KMS-11 (cell line): ENCODE measurements at regions not wholly inside any gene's neighbourhood (a gene's known extent, or its start where the extent isn't known, plus 50 kb on each side); places are given as distances from the start of the nearest gene placed in this dataset.

Experiments
- H2AFZ ChIP-seq: fragments of 200-600 bp; sonication (generic); 2 replicates; pipeline ENCODE4 v1.6.1; 2016; ENCODE audit warnings: antibody characterized with exemption, mixed run types, low read depth
- H3K27ac ChIP-seq: fragments of 200-600 bp; sonication (generic); 2 replicates; pipeline ENCODE4 v1.6.1; 2016; ENCODE audit warnings: mild to moderate bottlenecking, mixed run types
- H3K27me3 ChIP-seq: fragments of 200-600 bp; sonication (generic); 2 replicates; pipeline ENCODE4 v1.6.1; 2017; ENCODE audit warnings: mild to moderate bottlenecking, low read depth, mixed run types, moderate library complexity; ENCODE audit not compliant: insufficient read depth
- H3K36me3 ChIP-seq: fragments of 200-600 bp; sonication (generic); 2 replicates; pipeline ENCODE4 v1.6.1; 2017; ENCODE audit warnings: mild to moderate bottlenecking, mixed run types; ENCODE audit not compliant: insufficient read depth
- H3K4me1 ChIP-seq: fragments of 200-600 bp; sonication (generic); 2 replicates; pipeline ENCODE4 v1.6.1; 2016; ENCODE audit warnings: mild to moderate bottlenecking, low read depth, mixed run types; ENCODE audit not compliant: poor library complexity, severe bottlenecking
- H3K4me2 ChIP-seq: fragments of 200-600 bp; sonication (generic); 2 replicates; pipeline ENCODE4 v1.7.0; 2016; ENCODE audit warnings: mild to moderate bottlenecking, mixed run types
- H3K4me3 ChIP-seq: fragments of 200-600 bp; sonication (generic); IDR thresholded peaks from 2 replicates; pipeline ENCODE4 v1.6.1; 2017; ENCODE audit warnings: low read depth, low read length, mixed read lengths; ENCODE audit not compliant: insufficient read depth
- H3K79me2 ChIP-seq: fragments of 200-600 bp; sonication (generic); 2 replicates; pipeline ENCODE4 v1.6.1; 2016; ENCODE audit warnings: low read depth, mixed run types; ENCODE audit not compliant: insufficient read depth
- H3K9ac ChIP-seq: fragments of 200-600 bp; sonication (generic); 2 replicates; pipeline ENCODE4 v1.6.1; 2016; ENCODE audit warnings: mild to moderate bottlenecking, mixed run types
- H4K20me1 ChIP-seq: fragments of 200-600 bp; sonication (generic); 2 replicates; pipeline ENCODE4 v1.6.1; 2016; ENCODE audit warnings: mild to moderate bottlenecking, mixed run types; ENCODE audit not compliant: insufficient read depth
- CTCF ChIP-seq: fragments of 200-600 bp; sonication (generic); conservative IDR thresholded peaks from 2 replicates; pipeline ENCODE4 v1.6.1; 2017; ENCODE audit warnings: low read depth, mild to moderate bottlenecking, antibody characterized with exemption, low read length, moderate library complexity, mixed read lengths

DNA sequence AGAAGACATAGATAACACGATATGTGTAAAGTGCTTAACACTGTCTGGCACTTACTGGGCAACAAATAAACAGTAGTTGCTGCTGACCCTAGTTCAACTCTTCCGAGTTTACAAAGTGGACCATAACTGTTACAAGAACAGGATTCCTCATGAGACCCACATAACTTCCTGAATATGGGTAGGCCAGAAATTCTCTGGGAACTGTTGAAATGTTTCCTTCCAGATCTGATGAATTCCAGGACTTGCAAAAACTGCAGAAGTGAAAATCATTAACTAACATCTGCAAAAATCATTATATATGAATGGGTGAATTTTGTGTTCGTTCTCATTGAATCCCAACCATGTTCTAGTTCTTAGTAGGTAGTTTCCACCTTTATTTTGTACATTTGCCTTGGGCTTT lies 181.7 kb upstream of the MME start:
- Histone ChIP-seq H3K27ac (no peak overlapping the region), H3K4me1 (no peaks in the 10 kb centered on the region), H3K27me3 (no peaks in the 10 kb centered on the region), H4K20me1 (no peaks in the 10 kb centered on the region), H3K79me2 (no peaks in the 10 kb centered on the region), H3K36me3 (no peaks in the 10 kb centered on the region), H3K4me3 (no peak overlapping the region), H3K4me2 (no peak overlapping the region), H3K9ac (no peak overlapping the region), H2AFZ (no peak overlapping the region)
- TF ChIP-seq CTCF, result no peak

- Histone ChIP-seq H2AFZ (no peak overlapping the region), H3K4me1 (no peaks in the 10 kb centered on the region), H3K27ac (no peak overlapping the region), H3K4me3 (no peak overlapping the region), H3K4me2 (no peak overlapping the region), H3K27me3 (no peaks in the 10 kb centered on the region), H3K36me3 (no peaks in the 10 kb centered on the region), H3K9ac (no peak overlapping the region), H3K79me2 (no peaks in the 10 kb centered on the region), H4K20me1 (no peaks in the 10 kb centered on the region)
- no peak for TF ChIP-seq CTCF
Measured at GRCh38 chr3:154893813-154894212, 186.3 kb upstream of the MME start.

DNA sequence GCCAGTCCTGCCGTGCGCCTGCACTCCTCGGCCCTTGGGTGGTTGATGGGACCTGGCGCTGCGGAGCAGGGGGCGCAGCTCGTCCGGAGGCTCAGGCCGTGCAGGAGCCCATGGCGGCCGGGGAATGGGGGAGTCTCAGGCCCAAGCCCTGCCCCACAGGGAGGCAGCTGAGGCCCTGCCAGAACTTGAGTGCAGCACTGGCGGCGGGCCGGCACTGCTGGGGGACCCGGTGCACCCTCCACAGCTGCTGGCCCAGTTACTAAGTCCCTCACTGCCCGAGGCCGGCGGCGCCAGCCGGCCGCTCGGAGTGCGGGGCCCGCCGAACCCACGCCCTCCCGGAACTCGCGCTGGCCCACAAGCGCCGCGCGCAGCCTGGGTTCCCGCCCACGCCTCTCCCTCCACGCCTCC lies 190.9 kb upstream of the MME start:
- no peak overlapping the region for H3K4me2 ChIP-seq
- H3K9ac ChIP-seq, result no peak overlapping the region
- no peak overlapping the region for H3K27ac ChIP-seq
- H2AFZ ChIP-seq, result no peak overlapping the region
- no peak for TF ChIP-seq CTCF
- H3K27me3 ChIP-seq, result no peaks in the 10 kb centered on the region
- H4K20me1 ChIP-seq, result no peaks in the 10 kb centered on the region
- H3K79me2 ChIP-seq, result no peaks in the 10 kb centered on the region
- no peaks in the 10 kb centered on the region for H3K36me3 ChIP-seq
- no peaks in the 10 kb centered on the region for H3K4me1 ChIP-seq
- no peak overlapping the region for H3K4me3 ChIP-seq

DNA sequence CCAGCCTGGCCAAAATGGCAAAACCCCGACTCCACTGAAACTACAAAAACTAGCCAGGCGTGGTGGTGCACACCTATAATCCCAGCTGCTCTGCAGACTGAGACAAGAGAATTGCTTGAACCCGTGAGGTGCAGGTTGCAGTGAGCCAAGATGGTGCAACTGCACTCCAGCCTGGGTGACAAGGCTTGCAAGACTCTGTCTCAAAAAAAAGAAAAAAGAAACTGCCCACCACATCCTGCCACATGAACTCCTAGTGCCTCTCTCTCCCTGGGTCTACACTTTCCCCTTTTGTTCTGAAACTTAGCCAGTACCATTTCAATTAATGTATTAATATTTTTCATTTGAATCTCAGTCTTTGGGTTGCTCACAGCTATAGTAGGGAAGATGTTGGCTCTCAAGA lies 192.2 kb upstream of the MME start:
- Histone ChIP-seq H3K79me2 (no peaks in the 10 kb centered on the region), H3K9ac (no peak overlapping the region), H3K4me3 (no peak overlapping the region), H4K20me1 (no peaks in the 10 kb centered on the region), H3K27ac (no peak overlapping the region), H2AFZ (no peak overlapping the region), H3K4me1 (no peaks in the 10 kb centered on the region), H3K27me3 (no peaks in the 10 kb centered on the region), H3K4me2 (no peak overlapping the region), H3K36me3 (no peaks in the 10 kb centered on the region)
- TF ChIP-seq CTCF, result no peak

- H3K27ac ChIP-seq, result no peak overlapping the region
- no peaks in the 10 kb centered on the region for H3K79me2 ChIP-seq
- H3K4me1 ChIP-seq, result no peaks in the 10 kb centered on the region
- no peak overlapping the region for H2AFZ ChIP-seq
- no peak overlapping the region for H3K4me2 ChIP-seq
- no peaks in the 10 kb centered on the region for H3K36me3 ChIP-seq
- no peaks in the 10 kb centered on the region for H3K27me3 ChIP-seq
- H3K4me3 ChIP-seq, result no peak overlapping the region
- no peak overlapping the region for H3K9ac ChIP-seq
- H4K20me1 ChIP-seq, result no peaks in the 10 kb centered on the region
- TF ChIP-seq CTCF, result no peak
Measured at GRCh38 chr3:154886437-154886836, 193.7 kb upstream of the MME start.
